Stimulated activated naive CD8-positive, alpha-beta T cell treated with anti-CD3 and anti-CD28 coated beads, Interleukin-15, amount 100 ng/mL, for 72 hours (primary cell): ENCODE measurements at regions not wholly inside any gene's neighbourhood (a gene's known extent, or its start where the extent isn't known, plus 50 kb on each side); places are given as distances from the start of the nearest gene placed in this dataset.

Experiments
- ATAC-seq: fragments of 150-1000 bp; cut with Tn5 transposase; 2 replicates; pipeline ENCODE4 v1.10.0; 2021; ENCODE audit warnings: mild to moderate bottlenecking, moderate library complexity
- DNase-seq, 2 donors: peaks; one replicate each; pipeline ENCODE4 v3.0.0; 2021 to 2022
- H3K27ac Mint-ChIP-seq, 2 donors: one replicate each; pipeline ENCODE4 v1.8.0; 2022; ENCODE audit warnings: mild to moderate bottlenecking in 2 of 2, mixed read lengths in 2 of 2, moderate library complexity in 2 of 2
- H3K27me3 Mint-ChIP-seq: one replicate; pipeline ENCODE4 v1.8.0; 2022; ENCODE audit warnings: mixed read lengths
- H3K4me1 Mint-ChIP-seq: one replicate; pipeline ENCODE4 v1.8.0; 2022; ENCODE audit warnings: mild to moderate bottlenecking, mixed read lengths
- H3K4me3 Mint-ChIP-seq, 2 donors: one replicate each; pipeline ENCODE4 v1.8.0; 2022; ENCODE audit warnings: mild to moderate bottlenecking in 2 of 2, mixed read lengths in 2 of 2, moderate library complexity in 1 of 2
- H3K9me3 Mint-ChIP-seq, 2 donors: one replicate each; pipeline ENCODE4 v1.8.0; 2022; ENCODE audit warnings: mixed read lengths in 2 of 2

DNA sequence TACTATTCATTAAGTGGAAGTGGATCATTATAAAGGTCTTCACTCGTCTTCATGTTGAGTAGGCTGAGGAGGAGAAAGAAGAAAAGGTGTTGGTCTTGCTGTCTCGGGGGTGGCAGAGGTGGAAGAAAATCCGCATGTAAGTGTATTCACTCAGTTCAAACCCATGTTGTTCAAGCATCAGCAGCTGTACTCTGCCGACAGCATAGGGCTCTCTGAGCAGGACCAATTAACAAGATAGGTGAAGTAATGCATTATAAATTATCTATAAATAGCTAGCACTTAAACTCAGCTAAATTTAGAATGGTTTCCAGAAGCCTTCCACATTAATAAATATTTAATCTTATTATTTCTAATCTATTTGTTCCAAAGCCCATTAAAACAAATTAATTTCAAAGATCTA, 116.8 kb downstream of the RGS2 start:
- no peak for DNase-seq
- Mint-ChIP-seq H3K27me3 (no peaks in the 10 kb centered on the region), H3K27ac (no peak overlapping the region), H3K4me3 (no peak overlapping the region), H3K4me1 (no peaks in the 10 kb centered on the region), H3K9me3 (no peaks in the 10 kb centered on the region)
- no peak for ATAC-seq

DNA sequence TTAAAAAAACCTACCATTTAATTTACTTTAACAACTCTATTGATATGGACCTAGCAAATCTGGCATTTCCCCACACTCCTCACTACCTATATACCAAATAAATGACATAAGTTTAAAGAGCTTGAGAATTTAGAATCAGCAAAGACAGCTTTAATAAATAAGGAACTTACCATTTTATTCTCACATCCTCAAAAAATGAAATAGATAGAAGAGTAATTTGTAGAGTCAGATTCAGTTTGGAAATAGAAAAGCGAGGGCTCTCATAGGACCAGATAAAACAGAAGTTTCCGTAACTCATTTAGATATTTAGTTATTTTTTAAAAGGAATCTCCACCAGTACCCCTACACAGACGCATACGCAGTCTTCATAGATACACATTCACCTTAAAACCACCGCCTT, 117.9 kb downstream of the RGS2 start:
- Mint-ChIP-seq H3K4me1 (no peaks in the 10 kb centered on the region), H3K9me3 (no peaks in the 10 kb centered on the region), H3K4me3 (no peak overlapping the region), H3K27me3 (no peaks in the 10 kb centered on the region), H3K27ac (no peak overlapping the region)
- no peak for DNase-seq
- ATAC-seq = no peak

DNA sequence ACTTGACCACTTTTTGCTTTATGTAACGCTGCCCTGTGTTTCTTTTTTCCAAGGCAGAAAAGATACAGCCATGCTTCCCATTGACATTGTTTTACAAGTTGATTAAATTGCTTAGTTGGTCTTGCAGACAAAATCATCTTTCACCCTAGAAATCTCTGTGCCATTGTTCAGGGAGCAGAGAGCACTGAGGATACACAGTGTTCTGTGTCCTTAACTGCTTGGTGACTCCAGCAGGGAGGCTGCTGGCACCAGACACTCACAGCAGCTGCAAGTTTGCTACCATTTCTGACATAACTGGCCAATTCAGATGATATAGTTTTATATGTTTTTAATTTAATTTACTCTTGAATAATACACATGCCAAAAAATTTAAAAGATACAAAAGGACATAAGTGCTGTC, 118.7 kb downstream of the RGS2 start:
- H3K9me3 Mint-ChIP-seq = no peaks in the 10 kb centered on the region
- no peak for ATAC-seq
- no peaks in the 10 kb centered on the region for H3K4me1 Mint-ChIP-seq
- H3K27ac Mint-ChIP-seq = no peak overlapping the region
- no peak overlapping the region for H3K4me3 Mint-ChIP-seq
- H3K27me3 Mint-ChIP-seq = no peaks in the 10 kb centered on the region
- DNase-seq = no peak

DNA sequence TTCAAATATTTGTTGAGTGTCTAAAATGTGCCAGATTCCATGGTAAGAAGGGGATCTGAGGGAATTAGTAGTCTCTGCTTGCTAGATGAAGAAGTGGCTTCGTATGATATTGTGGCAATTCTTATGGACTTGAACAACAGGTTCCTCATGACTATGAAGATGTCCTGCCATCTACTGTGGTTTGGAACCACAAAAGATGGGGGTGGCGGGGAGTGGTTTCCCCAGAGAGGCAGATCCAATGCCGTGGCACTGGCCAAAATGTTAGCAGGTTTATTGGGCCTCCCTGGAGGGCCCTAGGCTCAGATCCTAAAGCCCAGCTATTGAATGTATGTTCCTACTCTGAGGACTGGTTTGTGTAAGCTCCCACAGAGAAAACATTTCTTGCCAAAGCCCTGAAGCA, 120.8 kb downstream of the RGS2 start:
- ATAC-seq (no peak), DNase-seq (no peak)
- peaks cover 10% of the 10 kb centered on the region for H3K4me1 Mint-ChIP-seq
- H3K4me3 Mint-ChIP-seq = no peak overlapping the region
- H3K27me3 Mint-ChIP-seq = no peaks in the 10 kb centered on the region
- no peak overlapping the region for H3K27ac Mint-ChIP-seq
- H3K9me3 Mint-ChIP-seq = no peaks in the 10 kb centered on the region

DNA sequence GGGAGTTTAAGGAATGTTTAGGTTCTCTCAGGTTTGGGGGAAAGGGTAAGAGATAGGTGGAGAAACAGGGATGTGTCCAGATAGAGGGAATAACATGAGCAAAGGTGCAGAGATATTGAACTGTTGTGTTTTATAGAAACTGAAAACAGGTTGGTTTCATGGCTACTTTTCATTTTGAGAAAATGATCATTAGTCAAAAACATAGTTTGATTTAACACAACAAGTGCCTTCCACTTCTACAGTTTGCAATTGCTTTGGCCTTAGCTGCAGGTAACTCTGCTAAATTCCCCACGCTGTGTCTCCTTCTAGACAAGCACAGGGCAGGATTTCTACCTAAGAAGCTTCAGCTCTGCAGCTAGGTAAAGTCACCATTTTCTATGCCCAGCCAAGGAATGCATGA, 124.9 kb downstream of the RGS2 start:
- H3K27ac Mint-ChIP-seq = no peak overlapping the region
- no peaks in the 10 kb centered on the region for H3K9me3 Mint-ChIP-seq
- no peak for DNase-seq
- ATAC-seq = no peak
- H3K4me3 Mint-ChIP-seq = no peak overlapping the region
- H3K4me1 Mint-ChIP-seq = peaks cover 28% of the 10 kb centered on the region
- H3K27me3 Mint-ChIP-seq = no peaks in the 10 kb centered on the region

DNA sequence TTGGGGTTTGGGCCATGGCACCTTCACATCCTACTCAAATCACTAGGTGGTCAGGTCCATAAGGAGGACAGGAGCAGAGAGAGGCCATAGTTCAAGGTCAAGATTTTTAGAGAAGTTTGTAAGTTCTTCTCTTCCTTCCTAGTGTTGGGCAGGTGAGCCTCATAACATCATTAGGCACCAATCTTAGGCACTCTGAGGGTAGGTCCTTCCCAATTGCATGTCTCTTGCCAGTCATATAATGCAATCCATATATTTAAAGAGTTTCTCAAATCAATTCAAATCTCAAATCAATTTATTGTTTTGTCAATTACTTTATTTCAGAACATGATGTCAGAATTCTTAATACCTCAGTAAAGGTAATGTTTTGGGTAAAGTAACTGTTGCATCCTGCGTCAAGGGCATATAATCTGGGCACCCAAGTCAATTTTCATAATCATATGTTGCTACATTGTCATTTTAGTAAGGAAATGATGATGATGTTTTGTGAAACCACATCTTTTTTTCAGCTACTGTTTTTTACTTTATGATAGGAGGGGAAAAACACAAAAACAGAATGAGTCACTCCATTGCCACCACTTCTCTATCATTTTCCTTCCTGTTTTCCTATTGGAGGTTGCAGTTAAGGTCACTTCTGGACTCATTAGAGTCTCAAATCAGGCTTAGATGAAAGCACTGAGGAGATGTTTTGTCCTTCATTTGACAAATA, 122.7 kb downstream of the UCHL5 start:
- peak; percentile 94 for ATAC-seq
- Mint-ChIP-seq H3K27me3 (no peaks in the 10 kb centered on the region), H3K9me3 (no peaks in the 10 kb centered on the region), H3K4me3 (no peak overlapping the region), H3K27ac (peak overlapping the region; percentile 27 to 94), H3K4me1 (peaks cover 34% of the 10 kb centered on the region)
- DNase-seq = peak in 1 of 2 donors; percentile 34

DNA sequence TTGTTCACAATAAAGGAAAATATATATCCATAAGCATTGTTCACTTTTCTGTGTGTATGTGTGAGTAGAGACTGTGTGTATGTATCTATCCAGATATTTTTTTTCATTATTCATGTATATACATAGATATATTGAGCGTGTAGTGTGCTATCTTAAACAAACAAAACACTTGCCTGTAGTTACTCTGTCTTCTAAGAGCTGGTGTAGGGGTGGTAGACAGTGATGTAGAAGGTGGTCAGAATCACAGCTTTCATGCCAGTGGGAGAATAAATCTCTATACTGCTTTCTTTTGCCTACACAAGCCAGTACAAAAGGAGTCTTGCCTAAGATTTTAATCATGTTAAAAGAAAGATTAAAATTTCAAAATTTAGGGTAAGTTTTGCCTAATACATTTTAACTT, 122.0 kb downstream of the UCHL5 start:
- no peak overlapping the region for H3K4me3 Mint-ChIP-seq
- no peak for DNase-seq
- peak overlapping the region in 1 of 2 donors; percentile 59 for H3K27ac Mint-ChIP-seq
- no peak for ATAC-seq
- H3K4me1 Mint-ChIP-seq = peaks cover 34% of the 10 kb centered on the region
- no peaks in the 10 kb centered on the region for H3K9me3 Mint-ChIP-seq
- H3K27me3 Mint-ChIP-seq = no peaks in the 10 kb centered on the region

DNA sequence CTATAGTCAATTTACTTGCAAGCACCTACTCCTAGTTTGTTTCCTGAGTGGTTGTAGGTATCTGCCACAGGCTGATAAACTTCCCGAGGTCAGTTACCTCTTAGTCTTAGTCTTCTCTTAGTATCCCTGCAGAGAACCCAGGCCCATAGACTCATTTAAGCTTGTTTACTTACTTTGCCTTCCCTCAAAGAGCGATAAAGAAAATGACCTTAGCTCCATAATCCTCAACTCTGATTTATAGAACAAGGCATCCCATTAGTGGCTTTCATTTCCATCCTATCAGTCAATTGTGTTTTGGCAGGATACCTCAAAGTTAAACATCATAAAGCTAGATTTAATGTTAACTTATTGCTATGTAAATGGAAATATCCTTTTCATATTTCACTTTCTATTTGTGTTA, 119.7 kb downstream of the UCHL5 start:
- ATAC-seq = no peak
- peaks cover 24% of the 10 kb centered on the region for H3K4me1 Mint-ChIP-seq

DNA sequence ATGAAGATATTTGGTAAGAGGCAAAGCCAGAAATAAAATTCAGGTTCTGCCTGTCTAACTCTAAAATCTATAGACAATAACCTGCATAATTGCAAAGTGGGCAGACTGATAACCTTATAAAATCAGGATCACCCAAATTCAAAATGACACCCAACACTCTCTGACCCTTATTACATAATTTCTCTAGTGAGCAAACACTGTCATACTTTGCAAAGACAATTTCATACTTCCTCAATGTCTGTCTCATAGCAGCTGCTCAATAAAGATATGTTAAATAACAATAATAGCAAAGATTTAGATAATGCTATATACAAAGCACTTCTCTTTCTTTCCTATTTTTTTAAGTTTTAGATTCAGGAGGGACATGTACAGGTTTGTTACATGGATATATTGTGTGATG, 118.5 kb downstream of the UCHL5 start:
- ATAC-seq (no peak), DNase-seq (no peak)
- Mint-ChIP-seq H3K4me3 (no peak overlapping the region), H3K27me3 (no peaks in the 10 kb centered on the region), H3K27ac (no peak overlapping the region), H3K4me1 (peaks cover 22% of the 10 kb centered on the region), H3K9me3 (no peaks in the 10 kb centered on the region)

More for the DNA sequence above, 119.7 kb downstream of the UCHL5 start:
- no peaks in the 10 kb centered on the region for H3K9me3 Mint-ChIP-seq
- H3K27me3 Mint-ChIP-seq = no peaks in the 10 kb centered on the region
- no peak for DNase-seq
- no peak overlapping the region for H3K27ac Mint-ChIP-seq
- no peak overlapping the region for H3K4me3 Mint-ChIP-seq

DNA sequence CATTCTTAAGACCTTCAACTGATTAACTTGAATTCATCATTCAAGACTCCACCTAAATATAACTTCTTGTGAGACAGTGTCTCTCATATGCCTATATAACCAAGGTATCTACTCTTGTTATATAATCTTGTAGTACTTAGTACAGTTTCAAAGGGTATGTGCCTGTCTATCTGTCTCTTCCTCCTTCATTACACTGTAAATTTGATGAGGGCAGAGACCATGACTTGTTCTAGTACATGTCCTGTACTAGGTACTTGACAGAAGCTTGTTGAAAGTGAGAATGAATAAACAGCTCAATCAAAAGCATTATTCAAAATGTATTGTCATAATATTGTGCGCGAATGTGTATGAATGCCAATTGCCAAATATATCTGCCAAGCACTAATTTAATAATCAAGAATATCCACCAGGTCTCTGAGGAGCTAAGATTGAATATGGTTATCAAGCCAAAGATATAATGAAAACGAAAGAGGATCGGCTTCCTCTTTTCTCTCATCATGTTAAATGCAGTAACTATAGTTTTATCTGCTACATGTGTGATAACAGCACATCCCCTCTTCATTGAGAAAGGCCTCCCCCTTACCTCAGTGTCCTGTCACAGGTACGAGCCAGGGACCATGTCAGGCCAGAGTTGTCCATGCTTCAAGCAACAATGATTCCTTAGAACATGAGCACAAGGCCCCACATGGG, 117.3 kb downstream of the UCHL5 start:
- H3K27me3 Mint-ChIP-seq = no peaks in the 10 kb centered on the region
- H3K4me3 Mint-ChIP-seq = no peak overlapping the region
- ATAC-seq = no peak
- H3K4me1 Mint-ChIP-seq = peaks cover 11% of the 10 kb centered on the region
- DNase-seq = no peak
- no peaks in the 10 kb centered on the region for H3K9me3 Mint-ChIP-seq
- no peak overlapping the region for H3K27ac Mint-ChIP-seq

DNA sequence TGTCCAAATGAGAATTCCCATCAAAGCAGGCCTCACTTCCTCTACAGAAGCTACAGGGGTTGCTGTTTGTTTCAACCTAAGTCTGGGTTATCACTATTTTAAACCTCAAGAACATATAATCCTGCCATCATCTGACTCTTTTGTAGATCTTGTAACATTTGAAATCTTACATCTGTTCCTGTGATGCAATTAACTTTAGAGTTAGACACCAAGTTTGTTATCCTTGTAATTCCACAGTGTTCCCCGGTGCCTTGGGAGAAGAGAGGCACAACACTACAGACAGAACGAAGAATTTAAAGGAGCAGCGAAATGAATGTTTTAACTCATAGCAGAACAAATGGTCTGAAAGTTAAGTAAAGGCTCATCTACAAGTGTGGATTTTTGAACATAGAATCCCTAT, 116.1 kb downstream of the UCHL5 start:
- DNase-seq (no peak), ATAC-seq (no peak)
- Mint-ChIP-seq H3K4me3 (no peak overlapping the region), H3K27me3 (no peaks in the 10 kb centered on the region), H3K9me3 (no peaks in the 10 kb centered on the region), H3K4me1 (peaks cover 6% of the 10 kb centered on the region), H3K27ac (no peak overlapping the region)

DNA sequence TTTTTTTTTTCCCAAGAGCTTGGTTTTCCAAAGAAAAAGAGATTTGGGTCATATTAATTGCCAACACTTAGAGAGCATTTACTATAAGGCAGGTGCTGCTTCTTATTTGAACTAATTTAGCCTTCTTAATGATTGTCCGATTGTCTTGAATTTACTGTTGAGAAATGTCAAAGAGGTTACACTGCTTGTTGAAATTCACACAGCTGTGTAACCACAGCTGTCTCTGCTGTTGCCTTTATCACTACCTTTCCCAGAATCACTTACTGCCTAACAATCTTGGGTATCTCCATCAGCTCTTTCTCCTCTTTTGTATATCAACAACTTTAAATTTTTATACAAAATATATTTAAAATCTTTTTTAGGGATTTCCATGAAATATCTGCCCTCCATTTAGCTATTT, 115.6 kb downstream of the UCHL5 start:
- no peak for DNase-seq
- H3K4me1 Mint-ChIP-seq = peaks cover 6% of the 10 kb centered on the region
- H3K27ac Mint-ChIP-seq = no peak overlapping the region

DNA sequence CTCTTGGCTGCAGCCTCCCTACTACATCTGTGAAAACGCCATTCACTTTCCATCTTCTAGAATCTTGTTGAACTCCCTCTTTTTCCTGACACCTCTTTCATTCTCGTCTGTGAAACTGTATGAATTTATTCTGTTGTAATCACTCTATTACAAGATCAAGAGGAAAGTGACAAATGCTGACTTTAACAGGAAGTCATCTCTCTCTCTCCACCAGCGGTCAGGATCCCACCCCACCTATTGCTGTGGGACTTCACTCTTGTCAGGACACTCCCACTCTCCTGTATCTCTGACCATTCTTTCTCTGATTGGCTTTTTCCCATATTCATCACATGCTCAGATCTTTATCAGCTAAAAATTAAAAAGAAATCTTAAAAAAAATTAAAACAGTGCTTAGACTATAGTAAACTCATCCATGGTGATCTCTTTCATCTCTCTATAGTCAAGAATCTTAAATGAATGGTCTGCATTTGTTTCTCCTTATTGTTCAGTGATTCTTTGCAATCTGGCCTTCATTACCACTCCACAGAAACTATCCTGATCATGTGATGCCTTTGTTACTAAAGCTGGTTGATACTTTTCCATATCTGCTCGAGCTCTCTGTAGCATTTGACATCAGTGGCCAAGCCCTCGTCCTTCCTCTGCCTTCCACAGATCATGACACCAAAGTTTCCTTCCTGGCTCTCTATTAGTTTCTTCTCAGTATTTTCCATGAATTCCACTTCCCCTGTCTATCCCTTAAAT, 113.6 kb downstream of the UCHL5 start:
- no peaks in the 10 kb centered on the region for H3K27me3 Mint-ChIP-seq
- DNase-seq (no peak), ATAC-seq (no peak)
- H3K4me1 Mint-ChIP-seq = no peaks in the 10 kb centered on the region
- H3K4me3 Mint-ChIP-seq = no peak overlapping the region
- no peaks in the 10 kb centered on the region for H3K9me3 Mint-ChIP-seq
- H3K27ac Mint-ChIP-seq = peak overlapping the region in 1 of 2 donors; percentile 23

More for the DNA sequence above, 115.6 kb downstream of the UCHL5 start:
- H3K4me3 Mint-ChIP-seq = no peak overlapping the region
- no peaks in the 10 kb centered on the region for H3K27me3 Mint-ChIP-seq
- no peak for ATAC-seq
- H3K9me3 Mint-ChIP-seq = no peaks in the 10 kb centered on the region

DNA sequence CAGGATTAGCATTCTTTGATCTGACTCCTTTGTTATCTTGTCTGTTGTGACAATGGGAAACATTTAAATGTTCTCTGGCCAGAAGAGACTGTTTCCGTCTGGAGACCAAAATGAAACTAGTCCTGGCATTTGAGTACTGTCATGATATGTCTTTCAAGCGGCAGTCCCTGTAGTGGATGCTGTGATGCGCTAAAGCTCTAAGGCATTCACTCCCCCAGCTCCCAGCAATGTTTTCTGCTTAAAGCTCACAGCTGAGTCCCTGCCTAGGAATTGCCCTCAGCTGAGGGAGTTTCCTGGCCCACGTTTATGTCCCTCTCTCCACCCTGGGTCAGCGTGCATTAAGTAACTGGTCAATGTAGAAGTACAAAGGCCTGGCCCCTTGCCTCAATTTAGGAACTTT, 109.4 kb downstream of the UCHL5 start:
- H3K9me3 Mint-ChIP-seq = no peaks in the 10 kb centered on the region
- H3K27ac Mint-ChIP-seq = no peak overlapping the region
- H3K4me1 Mint-ChIP-seq = no peaks in the 10 kb centered on the region
- ATAC-seq (no peak), DNase-seq (no peak)
- no peak overlapping the region for H3K4me3 Mint-ChIP-seq
- no peaks in the 10 kb centered on the region for H3K27me3 Mint-ChIP-seq

DNA sequence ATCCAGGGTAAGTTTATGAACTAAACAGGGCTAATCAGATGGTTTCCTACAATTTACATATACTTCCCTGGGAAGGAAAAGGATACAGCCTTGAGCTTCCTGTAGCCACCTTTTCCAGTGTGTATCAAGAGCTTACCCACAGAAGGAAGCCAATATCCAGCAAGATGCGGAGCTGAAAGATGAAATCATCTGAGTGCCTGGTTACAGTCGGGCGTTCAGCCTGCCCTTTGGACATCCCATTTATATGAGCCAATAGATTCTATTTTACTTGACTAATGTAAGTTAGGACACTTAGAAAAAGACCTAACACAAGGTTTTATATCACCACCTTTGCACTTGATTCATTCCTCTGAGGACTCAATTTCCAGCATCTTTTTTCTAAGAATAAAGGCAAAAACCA, 108.2 kb downstream of the UCHL5 start:
- no peaks in the 10 kb centered on the region for H3K27me3 Mint-ChIP-seq
- DNase-seq = no peak
- no peak overlapping the region for H3K4me3 Mint-ChIP-seq
- no peak overlapping the region for H3K27ac Mint-ChIP-seq
- H3K9me3 Mint-ChIP-seq = no peaks in the 10 kb centered on the region
- no peaks in the 10 kb centered on the region for H3K4me1 Mint-ChIP-seq
- no peak for ATAC-seq
